Keratinocyte (primary cell): ENCODE measurements at regions not wholly inside any gene's neighbourhood (a gene's known extent, or its start where the extent isn't known, plus 50 kb on each side); places are given as distances from the start of the nearest gene placed in this dataset.

Experiments
- DNase-seq: peaks from one replicate; pipeline ENCODE4 v3.0.0-alpha.2; 2011; ENCODE audit warnings: low read depth, missing footprints, low spot score
- FAIRE-seq: peaks from 2 replicates; lab custom pipeline; 2011; peaks lifted over from hg19 to GRCh38; lab: Jason Lieb, UNC
- H2AFZ ChIP-seq: 2 replicates; pipeline ENCODE4 v1.6.0; 2012; ENCODE audit warnings: low read length, control low read depth, inconsistent platforms; ENCODE audit not compliant: control insufficient read depth
- H3K27ac ChIP-seq: 2 replicates; pipeline ENCODE4 v1.5.1; 2011; ENCODE audit warnings: low read length; ENCODE audit not compliant: control insufficient read depth, insufficient read depth
- H3K27me3 ChIP-seq: 3 replicates; pipeline ENCODE4 v1.6.0; 2011; ENCODE audit warnings: low read length; ENCODE audit not compliant: control insufficient read depth, insufficient read depth; ENCODE audit errors: extremely low read depth
- H3K36me3 ChIP-seq, 2 experiments: 2 replicates in 1 of 2; 3 replicates in 1 of 2; pipeline ENCODE4 v1.5.1; 2011; ENCODE audit warnings: low read length in 2 of 2, mild to moderate bottlenecking in 1 of 2; ENCODE audit not compliant: control insufficient read depth in 2 of 2, insufficient read depth in 2 of 2; ENCODE audit errors: extremely low read depth in 1 of 2
- H3K4me1 ChIP-seq: 3 replicates; pipeline ENCODE4 v1.5.1; 2011; ENCODE audit warnings: low read length; ENCODE audit not compliant: control insufficient read depth, insufficient read depth; ENCODE audit errors: extremely low read depth
- H3K4me2 ChIP-seq: 3 replicates; pipeline ENCODE4 v1.6.0; 2011; ENCODE audit warnings: low read depth, low read length; ENCODE audit not compliant: control insufficient read depth, insufficient read depth; ENCODE audit errors: extremely low read depth
- H3K4me3 ChIP-seq, 3 experiments: fragments of 200-600 bp in 1 of 3; sonication (generic) in 1 of 3; 2 replicates in 2 of 3; 3 replicates in 1 of 3; pipeline ENCODE4 v1.5.1; 2011 to 2016; ENCODE audit warnings: low read length in 3 of 3, mild to moderate bottlenecking in 3 of 3, control low read depth in 2 of 3, inconsistent platforms in 1 of 3, low read depth in 1 of 3, mixed read lengths in 1 of 3, mixed run types in 1 of 3, moderate library complexity in 1 of 3; ENCODE audit not compliant: control insufficient read depth in 2 of 3, insufficient read depth in 2 of 3; ENCODE audit errors: extremely low read depth in 1 of 3
- H3K79me2 ChIP-seq: 2 replicates; pipeline ENCODE4 v1.6.0; 2012; ENCODE audit warnings: low read length; ENCODE audit not compliant: control insufficient read depth, insufficient read depth
- H3K9ac ChIP-seq: 3 replicates; pipeline ENCODE4 v1.6.0; 2011; ENCODE audit warnings: low read length; ENCODE audit not compliant: control insufficient read depth, insufficient read depth; ENCODE audit errors: extremely low read depth
- H3K9me1 ChIP-seq: 3 replicates; pipeline ENCODE4 v1.6.0; 2011; ENCODE audit warnings: low read length; ENCODE audit not compliant: control insufficient read depth, insufficient read depth; ENCODE audit errors: extremely low read depth
- H3K9me3 ChIP-seq: 2 replicates; pipeline ENCODE4 v1.5.1; 2012; ENCODE audit warnings: low read depth, low read length; ENCODE audit not compliant: control insufficient read depth
- H4K20me1 ChIP-seq: 3 replicates; pipeline ENCODE4 v1.6.0; 2011; ENCODE audit warnings: low read length; ENCODE audit not compliant: control insufficient read depth, insufficient read depth; ENCODE audit errors: extremely low read depth
- EZH2 ChIP-seq: IDR thresholded peaks from one replicate; pipeline ENCODE4 v1.6.1; 2012; ENCODE audit warnings: inconsistent platforms, mild to moderate bottlenecking, low read length, moderate library complexity
- dilution Hi-C: fragments of 300-500 bp; cut with MboI; formaldehyde crosslinking; loops from one replicate; pipeline ENCODE4 v1.7.0; 2020; ENCODE audit warnings: low sequenced_read_pairs; ENCODE audit not compliant: extremely low pct_ligation_motif_present
- TF ChIP-seq, protein P1 (sequence below), 3 experiments: IDR thresholded peaks in 1 of 3; conservative IDR thresholded peaks in 1 of 3; optimal IDR thresholded peaks in 1 of 3; 2 replicates in 2 of 3; 3 replicates in 1 of 3; pipeline versions ENCODE3 to v1.5.1; 2011; ENCODE audit warnings: low read length in 3 of 3, mild to moderate bottlenecking in 3 of 3, moderate library complexity in 2 of 3, control low read depth in 1 of 3, inconsistent platforms in 1 of 3; ENCODE audit not compliant: insufficient read depth in 2 of 3; ENCODE audit errors: extremely low read depth in 1 of 3

DNA sequence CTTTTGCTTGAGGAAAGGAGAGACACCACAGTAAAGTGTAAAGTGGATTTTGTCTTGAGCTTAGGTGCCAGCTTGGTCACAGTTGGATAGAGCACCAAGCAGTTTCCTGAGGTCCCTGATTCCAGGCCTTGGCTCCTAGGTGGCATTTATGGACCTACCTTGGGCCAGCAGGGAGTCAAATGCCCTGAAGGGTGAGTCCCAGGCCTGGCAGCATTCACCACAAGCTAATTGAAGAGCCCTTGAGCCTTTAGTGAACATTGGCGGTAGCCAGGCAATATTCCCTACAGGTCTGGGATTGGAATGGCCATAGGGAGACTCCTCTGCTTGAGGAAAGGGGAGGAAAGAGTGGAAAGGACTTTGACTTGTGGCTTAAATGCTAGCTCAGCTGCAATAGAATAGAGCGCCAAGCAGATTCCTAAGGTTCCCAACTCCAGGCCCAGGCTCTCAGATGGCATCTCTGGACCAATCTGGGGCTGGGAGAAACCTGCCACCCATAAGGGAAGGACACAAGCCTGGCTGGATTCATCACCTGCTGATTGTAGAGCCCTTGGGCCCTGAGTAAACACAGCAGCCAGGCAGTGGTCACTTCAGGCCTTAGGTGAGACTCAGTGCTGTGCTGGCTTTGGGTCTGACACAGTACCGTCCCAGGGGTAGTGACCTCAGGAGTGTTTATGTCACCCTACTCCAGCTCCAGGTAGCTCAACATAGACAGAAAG is 137.5 kb upstream of the OTOS start:
- FAIRE-seq: no peak
- Histone ChIP-seq H4K20me1 (no peaks in the 10 kb centered on the region), H3K4me2 (no peak overlapping the region), H3K9ac (no peak overlapping the region), H3K9me1 (no peaks in the 10 kb centered on the region), H3K4me3 (no peak overlapping the region), H3K9me3 (no peaks in the 10 kb centered on the region), H3K4me1 (no peaks in the 10 kb centered on the region), H3K79me2 (no peaks in the 10 kb centered on the region), H3K36me3 (no peaks in the 10 kb centered on the region), H3K27ac (no peak overlapping the region), H3K27me3 (peaks cover 13% of the 10 kb centered on the region), H2AFZ (no peak overlapping the region)
- no peak for DNase-seq
- dilution Hi-C loops: no loop called here
- TF ChIP-seq, protein P1, sequence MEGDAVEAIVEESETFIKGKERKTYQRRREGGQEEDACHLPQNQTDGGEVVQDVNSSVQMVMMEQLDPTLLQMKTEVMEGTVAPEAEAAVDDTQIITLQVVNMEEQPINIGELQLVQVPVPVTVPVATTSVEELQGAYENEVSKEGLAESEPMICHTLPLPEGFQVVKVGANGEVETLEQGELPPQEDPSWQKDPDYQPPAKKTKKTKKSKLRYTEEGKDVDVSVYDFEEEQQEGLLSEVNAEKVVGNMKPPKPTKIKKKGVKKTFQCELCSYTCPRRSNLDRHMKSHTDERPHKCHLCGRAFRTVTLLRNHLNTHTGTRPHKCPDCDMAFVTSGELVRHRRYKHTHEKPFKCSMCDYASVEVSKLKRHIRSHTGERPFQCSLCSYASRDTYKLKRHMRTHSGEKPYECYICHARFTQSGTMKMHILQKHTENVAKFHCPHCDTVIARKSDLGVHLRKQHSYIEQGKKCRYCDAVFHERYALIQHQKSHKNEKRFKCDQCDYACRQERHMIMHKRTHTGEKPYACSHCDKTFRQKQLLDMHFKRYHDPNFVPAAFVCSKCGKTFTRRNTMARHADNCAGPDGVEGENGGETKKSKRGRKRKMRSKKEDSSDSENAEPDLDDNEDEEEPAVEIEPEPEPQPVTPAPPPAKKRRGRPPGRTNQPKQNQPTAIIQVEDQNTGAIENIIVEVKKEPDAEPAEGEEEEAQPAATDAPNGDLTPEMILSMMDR (optimal IDR thresholded peaks at IDR 0.05 in 1 of 3, IDR thresholded peaks at IDR 0.05 in 1 of 3, conservative IDR thresholded peaks at IDR 0.05 in 1 of 3; ENCODE audit: extremely low read depth in 1 of 3, insufficient read depth in 2 of 3, low read length in 3 of 3): no peak

DNA sequence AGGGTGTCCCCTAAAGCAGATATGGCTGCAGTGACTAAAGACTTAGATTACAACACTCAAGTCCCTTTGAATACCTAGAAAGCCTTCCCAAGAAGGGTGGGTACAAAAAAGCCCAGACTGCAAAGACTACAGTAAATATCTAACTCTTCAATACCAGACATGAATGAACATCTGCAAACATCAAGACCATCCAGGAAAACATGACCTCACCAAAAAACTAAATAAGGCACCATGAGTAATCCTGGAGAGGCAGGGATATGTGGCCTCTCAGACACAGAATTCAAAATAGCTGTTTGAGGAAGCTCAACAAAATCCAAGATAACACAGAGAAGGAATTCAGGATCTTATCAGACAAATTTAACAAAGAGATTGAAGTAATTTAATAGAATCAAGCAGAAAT is 138.2 kb upstream of the OTOS start:
- Histone ChIP-seq H3K27me3 (peaks cover 11% of the 10 kb centered on the region), H2AFZ (no peak overlapping the region), H3K79me2 (no peaks in the 10 kb centered on the region), H3K36me3 (no peaks in the 10 kb centered on the region), H3K27ac (no peak overlapping the region), H3K9ac (no peak overlapping the region), H3K4me1 (no peaks in the 10 kb centered on the region), H4K20me1 (no peaks in the 10 kb centered on the region), H3K9me1 (no peaks in the 10 kb centered on the region), H3K9me3 (no peaks in the 10 kb centered on the region), H3K4me3 (no peak overlapping the region), H3K4me2 (no peak overlapping the region)
- FAIRE-seq (no peak), DNase-seq (no peak)
- dilution Hi-C loops: no loop called here
- TF ChIP-seq, protein P1 (optimal IDR thresholded peaks at IDR 0.05 in 1 of 3, IDR thresholded peaks at IDR 0.05 in 1 of 3, conservative IDR thresholded peaks at IDR 0.05 in 1 of 3; ENCODE audit: extremely low read depth in 1 of 3, insufficient read depth in 2 of 3, low read length in 3 of 3): no peak
- TF ChIP-seq EZH2: no peak
